DND-41 (cell line): ENCODE measurements at regions not wholly inside any gene's neighbourhood (a gene's known extent, or its start where the extent isn't known, plus 50 kb on each side); places are given as distances from the start of the nearest gene placed in this dataset.

Source experiments
- CTCF ChIP-seq: IDR thresholded peaks from 2 replicates; pipeline ENCODE4 v1.5.1; 2012; ENCODE audit warnings: borderline replicate concordance, low read length, moderate library complexity, mild to moderate bottlenecking; ENCODE audit not compliant: poor library complexity, severe bottlenecking; ENCODE audit errors: extremely low read depth
- EZH2 ChIP-seq: IDR thresholded peaks from 3 replicates; pipeline ENCODE4 v1.6.1; 2012; ENCODE audit warnings: borderline replicate concordance, low read depth, mild to moderate bottlenecking, moderate library complexity, low read length, inconsistent platforms; ENCODE audit not compliant: severe bottlenecking

GRCh38 chr3:162769564-162769963 is 1273.0 kb downstream of the OTOL1 start:
- TF ChIP-seq CTCF = no peak
- no peak for TF ChIP-seq EZH2
